ENCODE measurements at regions not wholly inside any gene's neighbourhood (a gene's known extent, or its start where the extent isn't known, plus 50 kb on each side); places are given as distances from the start of the nearest gene placed in this dataset.
"Not testable (repeated sequence)": the region's sequence is repeated elsewhere in the genome, so short reads cannot be mapped to it uniquely, and the experiment has no call there.

- no peak for DNase-seq (ENCODE audit: extremely low read depth in 1 of 11, low read depth in 9 of 11, low spot score in 4 of 11)
Measured at GRCh38 chr9:82761956-82762355, 301.0 kb downstream of the RASEF start.

GRCh38 chr9:82763656-82764055 lies 299.3 kb downstream of the RASEF start:
- peak in 1 of 11 donors; percentile 9 for DNase-seq (ENCODE audit: extremely low read depth in 1 of 11, low read depth in 9 of 11, low spot score in 4 of 11)

- DNase-seq (ENCODE audit: extremely low read depth in 1 of 11, low read depth in 9 of 11, low spot score in 4 of 11), result no peak
Measured at GRCh38 chr9:82764061-82764668, 298.8 kb downstream of the RASEF start.

GRCh38 chr9:82774707-82775231 lies 288.2 kb downstream of the RASEF start:
- DNase-seq (ENCODE audit: extremely low read depth in 1 of 11, low read depth in 9 of 11, low spot score in 4 of 11), result not testable (repeated sequence)

GRCh38 chr9:82776508-82776907 lies 286.4 kb downstream of the RASEF start:
- no peak for DNase-seq (ENCODE audit: extremely low read depth in 1 of 11, low read depth in 9 of 11, low spot score in 4 of 11)

- DNase-seq (ENCODE audit: extremely low read depth in 1 of 11, low read depth in 9 of 11, low spot score in 4 of 11), result no peak
Measured at GRCh38 chr9:82777366-82777765, 285.6 kb downstream of the RASEF start.

- not testable (repeated sequence) for DNase-seq (ENCODE audit: extremely low read depth in 1 of 11, low read depth in 9 of 11, low spot score in 4 of 11)
Measured at GRCh38 chr9:82778923-82779322, 284.0 kb downstream of the RASEF start.

- DNase-seq (ENCODE audit: extremely low read depth in 1 of 11, low read depth in 9 of 11, low spot score in 4 of 11), result no peak
Measured at GRCh38 chr9:82780017-82780416, 282.9 kb downstream of the RASEF start.

- DNase-seq (ENCODE audit: extremely low read depth in 1 of 11, low read depth in 9 of 11, low spot score in 4 of 11), result peak; percentile 67 to 87 (median 79)
Measured at GRCh38 chr9:82781921-82782392, 281.0 kb downstream of the RASEF start.

- DNase-seq (ENCODE audit: extremely low read depth in 1 of 11, low read depth in 9 of 11, low spot score in 4 of 11), result no peak
Measured at GRCh38 chr9:82783045-82783444, 279.9 kb downstream of the RASEF start.

- DNase-seq (ENCODE audit: extremely low read depth in 1 of 11, low read depth in 9 of 11, low spot score in 4 of 11), result no peak
Measured at GRCh38 chr9:82784589-82784988, 278.4 kb downstream of the RASEF start.

- no peak for DNase-seq (ENCODE audit: extremely low read depth in 1 of 11, low read depth in 9 of 11, low spot score in 4 of 11)
Measured at GRCh38 chr9:82789155-82789824, 273.7 kb downstream of the RASEF start.

GRCh38 chr9:82790875-82791274 lies 272.1 kb downstream of the RASEF start:
- no peak for DNase-seq (ENCODE audit: extremely low read depth in 1 of 11, low read depth in 9 of 11, low spot score in 4 of 11)

GRCh38 chr9:82791692-82792091 lies 271.2 kb downstream of the RASEF start:
- no peak for DNase-seq (ENCODE audit: extremely low read depth in 1 of 11, low read depth in 9 of 11, low spot score in 4 of 11)

- peak in 6 of 11 donors; percentile 13 to 46 (median 24) for DNase-seq (ENCODE audit: extremely low read depth in 1 of 11, low read depth in 9 of 11, low spot score in 4 of 11)
Measured at GRCh38 chr9:82797534-82797933, 265.4 kb downstream of the RASEF start.

- no peak for DNase-seq (ENCODE audit: extremely low read depth in 1 of 11, low read depth in 9 of 11, low spot score in 4 of 11)
Measured at GRCh38 chr9:82799286-82799685, 263.7 kb downstream of the RASEF start.

GRCh38 chr9:82805027-82805426 lies 257.9 kb downstream of the RASEF start:
- DNase-seq (ENCODE audit: extremely low read depth in 1 of 11, low read depth in 9 of 11, low spot score in 4 of 11), result peak in 1 of 11 donors; percentile 4

- no peak for DNase-seq (ENCODE audit: extremely low read depth in 1 of 11, low read depth in 9 of 11, low spot score in 4 of 11)
Measured at GRCh38 chr9:82808478-82808877, 254.5 kb downstream of the RASEF start.

- DNase-seq (ENCODE audit: extremely low read depth in 1 of 11, low read depth in 9 of 11, low spot score in 4 of 11), result peak in 4 of 11 donors; percentile 3 to 13 (median 6)
Measured at GRCh38 chr9:82810915-82811314, 252.0 kb downstream of the RASEF start.

GRCh38 chr9:82819260-82819659 lies 243.7 kb downstream of the RASEF start:
- no peak for DNase-seq (ENCODE audit: extremely low read depth in 1 of 11, low read depth in 9 of 11, low spot score in 4 of 11)

- DNase-seq (ENCODE audit: extremely low read depth in 1 of 11, low read depth in 9 of 11, low spot score in 4 of 11), result no peak
Measured at GRCh38 chr9:82820186-82820585, 242.8 kb downstream of the RASEF start.
